Activated naive CD8-positive, alpha-beta T cell treated with anti-CD3 and anti-CD28 coated beads for 36 hours (primary cell): ENCODE measurements at regions not wholly inside any gene's neighbourhood (a gene's known extent, or its start where the extent isn't known, plus 50 kb on each side); places are given as distances from the start of the nearest gene placed in this dataset.

Experiments used
- DNase-seq: peaks from one replicate; pipeline ENCODE4 v3.0.0; 2021
- H3K27ac Mint-ChIP-seq: one replicate; pipeline ENCODE4 v1.8.0; 2022; ENCODE audit warnings: mild to moderate bottlenecking, moderate library complexity, mixed read lengths
- H3K27me3 Mint-ChIP-seq: one replicate; pipeline ENCODE4 v1.8.0; 2022; ENCODE audit warnings: mild to moderate bottlenecking, mixed read lengths
- H3K36me3 Mint-ChIP-seq: one replicate; pipeline ENCODE4 v1.8.0; 2021; ENCODE audit warnings: mild to moderate bottlenecking, mixed read lengths
- H3K4me1 Mint-ChIP-seq: one replicate; pipeline ENCODE4 v1.8.0; 2021; ENCODE audit warnings: mixed read lengths
- H3K4me3 Mint-ChIP-seq: one replicate; pipeline ENCODE4 v1.8.0; 2022; ENCODE audit warnings: mild to moderate bottlenecking, moderate library complexity, mixed read lengths
- H3K9me3 Mint-ChIP-seq: one replicate; pipeline ENCODE4 v1.8.0; 2022; ENCODE audit warnings: mixed read lengths

- H3K27ac Mint-ChIP-seq, result no peak overlapping the region
- DNase-seq, result no peak
- peaks cover 7% of the 10 kb centered on the region for H3K9me3 Mint-ChIP-seq
- no peak overlapping the region for H3K4me3 Mint-ChIP-seq
- peaks cover 13% of the 10 kb centered on the region for H3K4me1 Mint-ChIP-seq
- peaks cover 4% of the 10 kb centered on the region for H3K36me3 Mint-ChIP-seq
- no peaks in the 10 kb centered on the region for H3K27me3 Mint-ChIP-seq
Observed at GRCh38 chr6:22101163-22101562, 195.7 kb downstream of the PRL start.

DNA sequence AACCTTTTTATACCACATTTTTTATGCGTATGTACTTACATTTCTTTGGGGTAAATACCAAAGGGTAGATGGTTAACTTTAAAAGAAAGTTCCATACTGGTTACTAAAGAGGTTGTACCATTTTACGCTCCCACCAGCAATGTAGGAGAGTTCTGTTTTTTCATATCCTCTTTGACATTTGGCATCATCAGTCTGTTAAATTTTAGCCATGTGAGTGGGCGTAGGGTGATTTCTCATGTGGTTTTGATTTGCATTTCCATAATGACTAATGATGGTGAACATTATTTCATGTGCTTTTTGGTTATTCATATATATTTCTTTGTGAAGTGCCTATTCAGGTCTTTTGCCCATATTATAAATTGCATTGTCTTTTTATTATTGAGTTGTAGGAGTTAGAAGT lies 194.2 kb downstream of the PRL start:
- Mint-ChIP-seq H3K9me3 (peaks cover 7% of the 10 kb centered on the region), H3K27me3 (no peaks in the 10 kb centered on the region), H3K36me3 (peaks cover 4% of the 10 kb centered on the region), H3K4me1 (peaks cover 13% of the 10 kb centered on the region), H3K4me3 (no peak overlapping the region), H3K27ac (peak overlapping the region; percentile 46)
- DNase-seq, result peak; percentile 18

- H3K9me3 Mint-ChIP-seq, result peaks cover 7% of the 10 kb centered on the region
- no peaks in the 10 kb centered on the region for H3K27me3 Mint-ChIP-seq
- H3K4me3 Mint-ChIP-seq, result no peak overlapping the region
- no peak for DNase-seq
- no peak overlapping the region for H3K27ac Mint-ChIP-seq
- peaks cover 4% of the 10 kb centered on the region for H3K36me3 Mint-ChIP-seq
- H3K4me1 Mint-ChIP-seq, result peaks cover 13% of the 10 kb centered on the region
Observed at GRCh38 chr6:22106451-22106850, 190.4 kb downstream of the PRL start.

DNA sequence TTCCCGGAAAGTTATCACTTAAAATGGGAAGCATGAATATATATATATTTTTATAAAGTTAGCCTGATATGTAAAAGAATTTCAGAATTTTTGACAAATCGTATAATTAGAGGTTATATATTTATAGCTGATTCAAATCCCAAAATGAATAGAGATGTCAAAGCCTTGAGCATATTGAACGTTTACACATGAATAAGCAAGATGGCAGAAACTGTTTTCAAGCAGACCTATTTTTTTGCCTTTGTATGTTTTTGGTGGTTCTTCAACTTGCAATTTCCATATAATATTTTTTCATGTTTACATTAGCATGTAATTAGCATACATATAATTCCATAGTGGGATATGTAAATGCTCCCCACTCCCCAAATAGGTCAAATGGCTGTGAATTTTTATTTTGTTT lies 189.9 kb downstream of the PRL start:
- H3K27me3 Mint-ChIP-seq, result no peaks in the 10 kb centered on the region
- no peak overlapping the region for H3K27ac Mint-ChIP-seq
- H3K4me3 Mint-ChIP-seq, result no peak overlapping the region
- peaks cover 4% of the 10 kb centered on the region for H3K36me3 Mint-ChIP-seq
- H3K9me3 Mint-ChIP-seq, result peaks cover 5% of the 10 kb centered on the region
- DNase-seq, result no peak
- peaks cover 11% of the 10 kb centered on the region for H3K4me1 Mint-ChIP-seq

DNA sequence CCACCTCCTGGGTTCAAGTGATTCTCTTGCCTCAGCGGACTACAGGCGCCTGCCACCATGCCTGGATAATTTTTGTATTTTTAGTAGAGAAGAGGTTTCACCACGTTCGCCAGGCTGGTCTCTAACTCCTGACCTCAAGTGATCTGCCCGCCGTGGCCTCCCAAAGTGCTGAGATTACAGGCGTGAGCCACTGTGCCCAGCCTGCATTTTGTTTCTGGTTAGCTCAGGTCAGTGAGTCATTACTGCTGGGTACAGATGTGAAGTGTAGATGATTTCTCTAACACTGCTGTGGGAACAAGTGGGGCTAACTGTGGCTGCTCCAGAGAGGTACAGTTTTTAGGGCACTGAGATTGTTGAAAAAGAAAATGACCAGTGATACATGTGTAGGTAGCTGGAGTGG lies 188.6 kb downstream of the PRL start:
- Mint-ChIP-seq H3K4me1 (peaks cover 1% of the 10 kb centered on the region), H3K9me3 (no peaks in the 10 kb centered on the region), H3K36me3 (no peaks in the 10 kb centered on the region), H3K27me3 (no peaks in the 10 kb centered on the region), H3K27ac (no peak overlapping the region), H3K4me3 (no peak overlapping the region)
- no peak for DNase-seq

- H3K4me1 Mint-ChIP-seq, result no peaks in the 10 kb centered on the region
- no peak overlapping the region for H3K27ac Mint-ChIP-seq
- no peak overlapping the region for H3K4me3 Mint-ChIP-seq
- no peaks in the 10 kb centered on the region for H3K27me3 Mint-ChIP-seq
- no peaks in the 10 kb centered on the region for H3K36me3 Mint-ChIP-seq
- no peaks in the 10 kb centered on the region for H3K9me3 Mint-ChIP-seq
- DNase-seq, result no peak
Observed at GRCh38 chr6:22110061-22110460, 186.8 kb downstream of the PRL start.

- Mint-ChIP-seq H3K27me3 (no peaks in the 10 kb centered on the region), H3K4me1 (no peaks in the 10 kb centered on the region), H3K4me3 (no peak overlapping the region), H3K9me3 (no peaks in the 10 kb centered on the region), H3K27ac (no peak overlapping the region), H3K36me3 (no peaks in the 10 kb centered on the region)
- DNase-seq, result no peak
Observed at GRCh38 chr6:22112461-22112860, 184.4 kb downstream of the PRL start.

DNA sequence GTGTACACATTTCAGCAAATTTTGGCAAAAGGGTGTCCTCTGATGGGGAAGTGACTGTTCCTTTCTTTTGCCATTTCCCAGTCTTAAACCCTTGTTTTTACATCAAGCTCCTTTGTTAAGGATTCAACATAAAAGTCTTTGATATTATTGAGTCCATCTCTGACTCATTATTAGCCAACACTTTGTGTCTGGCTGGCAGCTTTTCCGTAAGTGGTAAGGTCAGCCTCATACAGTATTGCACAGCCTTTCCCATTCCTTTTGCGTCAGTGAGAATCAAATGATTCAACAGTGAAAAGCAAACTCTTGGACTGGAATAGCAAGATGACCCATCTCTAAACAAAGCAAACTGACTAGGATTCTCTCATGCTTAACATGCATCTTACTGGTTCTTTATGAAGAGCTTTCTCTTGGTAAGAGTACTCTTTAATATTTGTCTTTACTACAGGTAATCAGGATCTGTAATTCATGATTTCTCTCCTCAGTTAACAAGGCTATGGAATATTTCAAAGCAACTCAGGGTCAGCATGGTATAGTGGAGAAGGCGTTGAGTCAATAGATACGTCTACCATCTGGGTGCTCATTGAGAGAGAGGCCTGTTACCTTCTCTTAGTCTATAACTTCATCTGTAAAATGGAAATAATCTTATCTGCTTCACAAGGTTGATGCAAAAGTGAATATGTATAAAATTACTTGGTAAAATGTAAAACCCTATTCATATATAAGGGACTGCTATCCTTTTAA lies 183.6 kb downstream of the PRL start:
- H3K4me1 Mint-ChIP-seq, result no peaks in the 10 kb centered on the region
- no peaks in the 10 kb centered on the region for H3K9me3 Mint-ChIP-seq
- no peaks in the 10 kb centered on the region for H3K27me3 Mint-ChIP-seq
- no peaks in the 10 kb centered on the region for H3K36me3 Mint-ChIP-seq
- no peak overlapping the region for H3K27ac Mint-ChIP-seq
- DNase-seq, result no peak
- no peak overlapping the region for H3K4me3 Mint-ChIP-seq

GRCh38 chr6:22115559-22115958 lies 181.3 kb downstream of the PRL start:
- H3K4me1 Mint-ChIP-seq, result no peaks in the 10 kb centered on the region
- no peaks in the 10 kb centered on the region for H3K27me3 Mint-ChIP-seq
- DNase-seq, result no peak
- no peak overlapping the region for H3K4me3 Mint-ChIP-seq
- H3K9me3 Mint-ChIP-seq, result no peaks in the 10 kb centered on the region
- no peaks in the 10 kb centered on the region for H3K36me3 Mint-ChIP-seq
- H3K27ac Mint-ChIP-seq, result no peak overlapping the region

DNA sequence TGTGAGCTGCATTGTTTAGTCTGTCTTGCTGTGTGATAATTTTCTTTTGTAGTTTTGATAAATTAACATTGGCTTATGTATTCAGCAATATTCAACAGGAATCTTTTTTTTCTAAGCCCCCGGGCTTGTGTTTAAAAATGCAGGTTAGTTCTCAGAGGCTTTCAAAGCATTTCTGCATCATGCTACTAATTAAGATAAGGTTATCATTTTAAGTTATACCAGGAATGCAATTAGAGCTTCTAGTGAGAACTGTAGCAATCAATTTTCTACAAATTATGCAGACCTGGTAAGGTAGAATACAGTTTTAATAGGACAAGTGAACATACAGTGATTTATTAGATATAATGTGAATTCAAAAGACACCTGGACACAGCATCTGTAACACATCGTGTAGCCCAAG lies 179.2 kb downstream of the PRL start:
- Mint-ChIP-seq H3K4me1 (no peaks in the 10 kb centered on the region), H3K36me3 (no peaks in the 10 kb centered on the region), H3K27ac (no peak overlapping the region), H3K4me3 (no peak overlapping the region), H3K27me3 (no peaks in the 10 kb centered on the region), H3K9me3 (no peaks in the 10 kb centered on the region)
- DNase-seq, result no peak

DNA sequence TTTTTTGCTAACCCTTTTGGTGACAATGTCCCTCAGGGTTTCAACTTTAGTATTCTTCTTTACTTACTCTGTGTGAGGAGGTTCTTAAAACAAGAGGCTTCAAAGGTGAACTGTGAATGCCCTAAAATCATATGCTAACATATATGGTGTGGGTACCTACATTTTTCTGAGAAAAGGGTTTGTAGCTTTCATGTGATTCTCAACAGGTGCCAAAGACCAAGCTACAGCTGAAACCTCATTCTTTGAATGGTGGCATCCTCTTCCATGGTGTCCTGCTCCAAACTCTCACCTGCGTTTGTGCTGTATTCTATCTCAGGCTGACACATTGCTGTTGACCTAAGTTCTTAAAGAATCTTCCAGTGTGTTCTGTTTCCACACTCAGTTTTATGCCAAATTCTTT lies 177.3 kb downstream of the PRL start:
- Mint-ChIP-seq H3K4me1 (no peaks in the 10 kb centered on the region), H3K27ac (no peak overlapping the region)

DNA sequence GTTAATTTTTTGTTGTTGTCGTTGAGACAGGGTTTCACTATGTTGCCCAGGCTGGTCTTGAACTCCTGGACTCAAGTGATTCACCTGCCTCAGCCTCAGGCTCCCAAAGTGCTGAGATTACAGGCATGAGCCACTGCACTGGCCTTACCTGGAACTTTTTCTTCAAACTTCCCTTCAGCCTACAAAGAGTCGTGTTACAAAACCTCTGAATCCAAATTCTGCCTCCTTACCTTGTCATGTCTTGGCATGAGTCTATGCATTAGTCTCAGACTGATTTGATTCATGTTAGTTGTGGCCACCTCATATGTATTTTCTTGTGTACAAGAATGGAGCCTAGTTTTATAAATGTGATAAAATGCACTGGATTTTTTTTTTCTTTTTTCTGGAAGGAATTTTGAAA lies 172.1 kb downstream of the PRL start:
- H3K27me3 Mint-ChIP-seq, result no peaks in the 10 kb centered on the region
- H3K4me1 Mint-ChIP-seq, result no peaks in the 10 kb centered on the region
- no peaks in the 10 kb centered on the region for H3K36me3 Mint-ChIP-seq
- DNase-seq, result no peak
- no peak overlapping the region for H3K27ac Mint-ChIP-seq
- H3K9me3 Mint-ChIP-seq, result peaks cover 10% of the 10 kb centered on the region
- no peak overlapping the region for H3K4me3 Mint-ChIP-seq

More for the DNA sequence above, 177.3 kb downstream of the PRL start:
- H3K9me3 Mint-ChIP-seq, result no peaks in the 10 kb centered on the region
- H3K36me3 Mint-ChIP-seq, result no peaks in the 10 kb centered on the region
- H3K27me3 Mint-ChIP-seq, result no peaks in the 10 kb centered on the region
- no peak overlapping the region for H3K4me3 Mint-ChIP-seq
- no peak for DNase-seq

GRCh38 chr6:22126910-22127309 lies 169.9 kb downstream of the PRL start:
- H3K27me3 Mint-ChIP-seq, result no peaks in the 10 kb centered on the region
- H3K36me3 Mint-ChIP-seq, result no peaks in the 10 kb centered on the region
- H3K27ac Mint-ChIP-seq, result no peak overlapping the region
- H3K9me3 Mint-ChIP-seq, result peaks cover 13% of the 10 kb centered on the region
- no peak for DNase-seq
- no peaks in the 10 kb centered on the region for H3K4me1 Mint-ChIP-seq
- no peak overlapping the region for H3K4me3 Mint-ChIP-seq

DNA sequence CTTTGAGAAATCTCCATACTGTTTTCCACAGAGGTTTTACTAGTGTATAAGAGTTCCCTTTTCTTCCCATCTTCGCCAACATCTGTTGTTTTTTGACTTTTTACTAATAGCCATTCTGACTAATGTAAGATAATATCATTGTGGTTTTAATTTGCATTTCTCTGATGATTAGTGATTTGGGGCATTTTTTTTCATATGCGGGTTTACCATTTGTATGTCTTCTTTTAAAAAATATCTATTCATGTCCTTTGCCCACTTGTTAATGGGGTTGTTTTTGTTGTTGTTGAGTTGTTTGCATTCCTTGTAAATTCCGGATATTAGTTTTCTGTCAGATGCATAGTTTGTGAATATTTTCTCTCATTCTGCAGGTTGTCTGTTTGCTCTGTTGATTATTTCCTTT lies 167.1 kb downstream of the PRL start:
- Mint-ChIP-seq H3K4me3 (no peak overlapping the region), H3K36me3 (no peaks in the 10 kb centered on the region), H3K9me3 (peaks cover 13% of the 10 kb centered on the region), H3K27ac (no peak overlapping the region), H3K4me1 (no peaks in the 10 kb centered on the region), H3K27me3 (no peaks in the 10 kb centered on the region)
- DNase-seq, result no peak

GRCh38 chr6:22132656-22133055 lies 164.2 kb downstream of the PRL start:
- Mint-ChIP-seq H3K36me3 (no peaks in the 10 kb centered on the region), H3K27me3 (no peaks in the 10 kb centered on the region), H3K4me3 (no peak overlapping the region), H3K4me1 (no peaks in the 10 kb centered on the region), H3K9me3 (peaks cover 4% of the 10 kb centered on the region), H3K27ac (no peak overlapping the region)
- DNase-seq, result no peak

GRCh38 chr6:22133357-22133756 lies 163.5 kb downstream of the PRL start:
- no peak overlapping the region for H3K4me3 Mint-ChIP-seq
- no peaks in the 10 kb centered on the region for H3K4me1 Mint-ChIP-seq
- no peak overlapping the region for H3K27ac Mint-ChIP-seq
- DNase-seq, result no peak
- no peaks in the 10 kb centered on the region for H3K36me3 Mint-ChIP-seq
- H3K27me3 Mint-ChIP-seq, result no peaks in the 10 kb centered on the region
- peaks cover 4% of the 10 kb centered on the region for H3K9me3 Mint-ChIP-seq
